ENCODE measurements at regions not wholly inside any gene's neighbourhood (a gene's known extent, or its start where the extent isn't known, plus 50 kb on each side); places are given as distances from the start of the nearest gene placed in this dataset.

- no peak overlapping the region for H3K27ac ChIP-seq
- TF ChIP-seq CTCF (IDR thresholded peaks at IDR 0.05), result no peak
Observed at GRCh38 chr2:53438100-53438499, 329.5 kb upstream of the CHAC2 start.

GRCh38 chr2:53437371-53437770 is 330.2 kb upstream of the CHAC2 start:
- no peak for DNase-seq (ENCODE audit: low spot score)
- Histone ChIP-seq H3K4me3 (no peak overlapping the region), H3K27ac (no peak overlapping the region)
- TF ChIP-seq CTCF (IDR thresholded peaks at IDR 0.05), result no peak

More at GRCh38 chr2:53438100-53438499, 329.5 kb upstream of the CHAC2 start:
- H3K4me3 ChIP-seq, result no peak overlapping the region
- no peak for DNase-seq (ENCODE audit: low spot score)

DNA sequence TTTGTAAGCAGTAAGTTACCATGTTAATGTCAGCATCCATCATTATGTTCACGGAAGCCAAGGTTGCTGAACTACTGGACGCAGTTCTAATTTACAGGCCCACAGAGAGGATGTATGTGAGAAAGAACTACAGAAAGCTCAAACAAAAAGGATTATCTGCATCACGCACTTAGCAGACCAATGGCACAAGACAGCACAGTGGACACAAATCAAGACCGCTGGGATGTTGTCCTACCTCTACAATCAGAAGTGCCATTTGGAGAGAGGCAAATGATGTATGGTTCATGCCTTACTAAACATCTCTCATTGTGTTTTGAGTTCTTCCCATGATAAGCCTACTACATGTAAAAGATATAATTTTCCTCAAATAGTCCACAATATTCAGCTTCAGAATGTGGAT is 330.7 kb upstream of the CHAC2 start:
- TF ChIP-seq CTCF (IDR thresholded peaks at IDR 0.05), result no peak
- no peak for DNase-seq (ENCODE audit: low spot score)
- no peak overlapping the region for H3K27ac ChIP-seq
- H3K4me3 ChIP-seq, result no peak overlapping the region

- no peak overlapping the region for H3K27ac ChIP-seq
- DNase-seq (ENCODE audit: low spot score), result no peak
- no peak for TF ChIP-seq CTCF (IDR thresholded peaks at IDR 0.05)
- no peak overlapping the region for H3K4me3 ChIP-seq
Observed at GRCh38 chr2:53435610-53436009, 332.0 kb upstream of the CHAC2 start.

DNA sequence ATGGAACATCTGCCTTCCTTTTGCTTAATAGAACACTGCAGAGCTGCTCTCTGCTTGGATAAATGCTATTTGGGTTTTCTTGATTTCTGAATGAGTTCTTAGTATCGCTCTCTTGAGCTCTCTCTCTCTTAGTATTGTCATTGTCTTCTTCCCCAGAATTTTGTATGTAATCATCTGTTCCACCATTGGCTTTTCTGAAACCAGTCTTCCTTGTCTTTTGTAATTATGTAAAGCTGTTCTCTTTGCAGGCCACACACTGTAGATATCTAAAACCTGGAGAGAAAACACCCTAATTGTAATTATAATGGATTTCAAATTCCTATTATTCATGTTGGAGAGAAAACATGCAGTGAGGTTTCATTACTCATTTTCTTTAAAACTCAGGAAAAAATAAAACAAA is 333.1 kb upstream of the CHAC2 start:
- no peak for DNase-seq (ENCODE audit: low spot score)
- Histone ChIP-seq H3K4me3 (no peak overlapping the region), H3K27ac (no peak overlapping the region)
- TF ChIP-seq CTCF (IDR thresholded peaks at IDR 0.05), result no peak

DNA sequence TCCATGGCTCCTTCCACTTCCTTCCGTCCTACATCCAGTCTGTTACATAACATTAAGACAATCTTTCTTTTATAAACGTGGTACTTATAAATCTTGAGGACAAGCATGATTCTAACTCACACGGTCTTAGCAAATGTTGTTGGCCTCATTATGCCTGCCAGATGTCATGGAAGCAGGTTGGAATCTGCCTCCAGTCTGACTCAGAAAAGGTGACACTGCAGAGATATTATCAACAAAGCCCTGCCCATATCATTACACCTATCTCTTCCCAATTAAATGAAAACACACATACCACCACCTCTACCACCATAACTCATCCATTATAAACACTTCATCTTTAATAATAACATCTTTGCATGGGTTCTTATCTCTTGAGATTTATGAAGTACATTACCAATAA is 334.7 kb upstream of the CHAC2 start:
- H3K4me3 ChIP-seq, result no peak overlapping the region
- H3K27ac ChIP-seq, result no peak overlapping the region
- DNase-seq (ENCODE audit: low spot score), result no peak
- no peak for TF ChIP-seq CTCF (IDR thresholded peaks at IDR 0.05)

- Histone ChIP-seq H3K27ac (no peak overlapping the region), H3K4me3 (no peak overlapping the region)
- DNase-seq (ENCODE audit: low spot score), result no peak
- no peak for TF ChIP-seq CTCF (IDR thresholded peaks at IDR 0.05)
Observed at GRCh38 chr2:53429901-53430300, 337.7 kb upstream of the CHAC2 start.
